Heart right ventricle (tissue), 16 donors: ENCODE measurements at regions not wholly inside any gene's neighbourhood (a gene's known extent, or its start where the extent isn't known, plus 50 kb on each side); places are given as distances from the start of the nearest gene placed in this dataset.

Experiments used
- ATAC-seq, 8 donors: fragments of 200-7000 bp; cut with Tn5 transposase; one replicate each; pipeline ENCODE4 v1.9.1; 2020; ENCODE audit warnings: mild to moderate bottlenecking in 8 of 8, moderate library complexity in 8 of 8, moderate number of reproducible peaks in 1 of 8
- DNase-seq, 2 donors: peaks; one replicate each; pipeline ENCODE4 v3.0.0-alpha.2; 2020
- H3K27ac ChIP-seq, 10 donors: fragments of 200-600 bp; sonication (generic) in 2 of 10; one replicate each; pipeline versions ENCODE4 v1.5.0 to v1.8.0; 2020 to 2022; ENCODE audit warnings: mild to moderate bottlenecking in 3 of 10
- H3K27me3 ChIP-seq, 7 donors: fragments of 200-600 bp; one replicate each; pipeline ENCODE4 v1.8.0; 2021 to 2022; ENCODE audit warnings: mild to moderate bottlenecking in 2 of 7
- H3K36me3 ChIP-seq, 9 donors: fragments of 200-600 bp; sonication (generic) in 1 of 9; one replicate each; pipeline versions ENCODE4 v1.5.0 to v1.8.0; 2020 to 2022; ENCODE audit warnings: mild to moderate bottlenecking in 2 of 9
- H3K4me1 ChIP-seq, 9 donors: fragments of 200-600 bp; sonication (generic) in 1 of 9; one replicate each; pipeline versions ENCODE4 v1.5.0 to v1.8.0; 2020 to 2022; ENCODE audit warnings: mild to moderate bottlenecking in 4 of 9
- H3K4me3 ChIP-seq, 10 donors: fragments of 200-600 bp; sonication (generic) in 2 of 10; one replicate each; pipeline versions ENCODE4 v1.5.0 to v1.8.0; 2020 to 2022; ENCODE audit warnings: mild to moderate bottlenecking in 7 of 10, moderate library complexity in 2 of 10
- H3K9me3 ChIP-seq, 11 donors: fragments of 200-600 bp in 10 of 11; sonication (generic) in 2 of 11; one replicate each; pipeline versions ENCODE4 v1.5.0 to v1.8.0; 2013 to 2022; ENCODE audit warnings: mild to moderate bottlenecking in 2 of 11, control low read depth in 1 of 11, moderate library complexity in 1 of 11
- CTCF ChIP-seq, 9 donors: fragments of 200-600 bp; sonication (generic) in 2 of 9; IDR thresholded peaks; one replicate each; pipeline versions ENCODE4 v1.5.0 to v1.8.0; 2021 to 2022; ENCODE audit warnings: antibody characterized with exemption in 9 of 9, mild to moderate bottlenecking in 5 of 9, moderate library complexity in 1 of 9
- WGBS, 2 donors: extraction: QIAGEN DNeasy Blood & Tissue Kit; methylation state at CpG; one replicate each; pipeline ENCODE4 v1.1.7; 2013; ENCODE audit warnings: inconsistent platforms in 1 of 2; 5-methylcytosine and 5-hydroxymethylcytosine counted together
- intact Hi-C, 10 donors: fragments of 100-400 bp; cut with DNase I; formaldehyde crosslinking; loops; one replicate each; pipeline versions ENCODE4 v1.11.1 to v1.14.2; 2022
- donor health status: Arrhythmogenic right ventricular cardiomyopathy.
- donor health status: ischemic (EF 13 %, LVEDD 7.1; RV severe dilation, severe dysfunction).
- donor health status: healthy with polysubstance abuse.
- donor health status: DM: no; HTN: yes; CAD: no.
- donor health status: DM: no; HTN: no; CAD: no.
- donor health status: ischemic (EF 25% LVEDD 6.9; RV normal size, moderate dysfunction).
- donor health status: ischemic (EF 25% LVEDD 5.7; RV mildly dilated, moderate dysfunction).
- donor health status: healthy.
- donor health status: DM: yes; HTN: yes; CAD: no.
- donor health status: Ischemic cardiomyopathy.
- donor health status: ischemic (EF 35%, LVEDD 5.7; RV mildly dilated, moderate dysfunction).
- donor health status: nonischemic (EF 11% LVEDD 7.7; RV severe dilation, severe dysfunction).
- donor health status: DM: yes; HTN: yes; CAD: no.
- donor health status: PGD.
- donor health status: ischemic (EF 29% LVEDD 5.4; RV normal size, mild dysfunction).
- donor health status: nonischemic (EF 23%, LVEDD 6.1; RV moderate dilation, normal function).

GRCh38 chr13:64529874-64530485 is 2700.2 kb downstream of the PCDH9 start:
- ATAC-seq = no peak

GRCh38 chr13:64528838-64529237 is 2701.3 kb downstream of the PCDH9 start:
- Histone ChIP-seq H3K27me3 (no peaks in the 10 kb centered on the region), H3K4me1 (no peaks in the 10 kb centered on the region), H3K36me3 (no peaks in the 10 kb centered on the region), H3K27ac (no peak overlapping the region), H3K9me3 (peaks cover 0 to 10% (median 0%) of the 10 kb centered on the region in 11 donors), H3K4me3 (no peak overlapping the region)
- DNase-seq (no peak), ATAC-seq (no peak)
- 34 to 42% methylated on average over 1 of the region's 1 CpG for WGBS, 2 donors
- intact Hi-C loops = no loop called here
- TF ChIP-seq CTCF (IDR thresholded peaks at IDR 0.05) = no peak

More at GRCh38 chr13:64529874-64530485, 2700.2 kb downstream of the PCDH9 start:
- intact Hi-C loops = no loop called here
- Histone ChIP-seq H3K36me3 (no peaks in the 10 kb centered on the region), H3K27ac (no peak overlapping the region), H3K9me3 (peaks cover 0 to 10% (median 0%) of the 10 kb centered on the region in 11 donors), H3K4me3 (no peak overlapping the region), H3K4me1 (no peaks in the 10 kb centered on the region), H3K27me3 (no peaks in the 10 kb centered on the region)
- TF ChIP-seq CTCF (IDR thresholded peaks at IDR 0.05) = peak in 6 of 9 donors; percentile 30 to 60 (median 40)
- 68 to 72% methylated on average over 2 of the region's 2 CpGs for WGBS, 2 donors
- DNase-seq = no peak

- DNase-seq (no peak), ATAC-seq (no peak)
- Histone ChIP-seq H3K27ac (no peak overlapping the region), H3K4me3 (no peak overlapping the region), H3K27me3 (no peaks in the 10 kb centered on the region), H3K4me1 (no peaks in the 10 kb centered on the region), H3K9me3 (peaks cover 0 to 18% (median 0%) of the 10 kb centered on the region in 11 donors), H3K36me3 (no peaks in the 10 kb centered on the region)
- no peak for TF ChIP-seq CTCF (IDR thresholded peaks at IDR 0.05)
- WGBS, 2 donors = 87 to 94% methylated on average over 2 of the region's 2 CpGs
- intact Hi-C loops = no loop called here
These were observed 2702.6 kb downstream of the PCDH9 start for GRCh38 chr13:64527561-64527960.

- Histone ChIP-seq H3K36me3 (no peaks in the 10 kb centered on the region), H3K27ac (no peak overlapping the region), H3K4me1 (no peaks in the 10 kb centered on the region), H3K4me3 (no peak overlapping the region), H3K27me3 (no peaks in the 10 kb centered on the region), H3K9me3 (peaks cover 0 to 14% (median 0%) of the 10 kb centered on the region in 11 donors)
- no peak for ATAC-seq
- no peak for TF ChIP-seq CTCF (IDR thresholded peaks at IDR 0.05)
- DNase-seq = no peak
- intact Hi-C loops = no loop called here
- 92 to 94% methylated on average over 15 of the region's 15 CpGs for WGBS, 2 donors
These were observed 2704.4 kb downstream of the PCDH9 start for GRCh38 chr13:64525687-64526086.
